ENCODE measurements at regions not wholly inside any gene's neighbourhood (a gene's known extent, or its start where the extent isn't known, plus 50 kb on each side); places are given as distances from the start of the nearest gene placed in this dataset.
A peak's percentile ranks its signal among the peaks of the same experiment; 100 is the strongest.

- DNase-seq: no peak
Observed at GRCh38 chr3:68045976-68046375, 391.6 kb upstream of the SUCLG2 start.

- DNase-seq: no peak
Observed at GRCh38 chr3:68033867-68034266, 379.5 kb upstream of the SUCLG2 start.

- no peak for DNase-seq
Observed at GRCh38 chr3:68032209-68032608, 377.8 kb upstream of the SUCLG2 start.

- no peak for DNase-seq
Observed at GRCh38 chr3:68025189-68025588, 370.8 kb upstream of the SUCLG2 start.

- no peak for DNase-seq
Observed at GRCh38 chr3:68019876-68020275, 365.5 kb upstream of the SUCLG2 start.

GRCh38 chr3:68018275-68018674 lies 363.9 kb upstream of the SUCLG2 start:
- DNase-seq: no peak

- DNase-seq: no peak
Observed at GRCh38 chr3:68017069-68017468, 362.7 kb upstream of the SUCLG2 start.

GRCh38 chr3:68009900-68010299 lies 355.5 kb upstream of the SUCLG2 start:
- no peak for DNase-seq

- peak; percentile 2 for DNase-seq
Observed at GRCh38 chr3:68007621-68008226, 353.3 kb upstream of the SUCLG2 start.

- no peak for DNase-seq
Observed at GRCh38 chr3:68006646-68007045, 352.2 kb upstream of the SUCLG2 start.

GRCh38 chr3:68004091-68004490 lies 349.7 kb upstream of the SUCLG2 start:
- DNase-seq: no peak

GRCh38 chr3:67998281-67998680 lies 343.9 kb upstream of the SUCLG2 start:
- DNase-seq: no peak

- DNase-seq: no peak
Observed at GRCh38 chr3:67995206-67995605, 340.8 kb upstream of the SUCLG2 start.

- no peak for DNase-seq
Observed at GRCh38 chr3:67986706-67987105, 332.3 kb upstream of the SUCLG2 start.

GRCh38 chr3:67983166-67983565 lies 328.8 kb upstream of the SUCLG2 start:
- no peak for DNase-seq

GRCh38 chr3:67981077-67981476 lies 326.7 kb upstream of the SUCLG2 start:
- DNase-seq: no peak

GRCh38 chr3:67979342-67979741 lies 324.9 kb upstream of the SUCLG2 start:
- no peak for DNase-seq

GRCh38 chr3:67977762-67978161 lies 323.4 kb upstream of the SUCLG2 start:
- no peak for DNase-seq

GRCh38 chr3:67976663-67977062 lies 322.3 kb upstream of the SUCLG2 start:
- DNase-seq: no peak

GRCh38 chr3:67964596-67964995 lies 310.2 kb upstream of the SUCLG2 start:
- no peak for DNase-seq

- no peak for DNase-seq
Observed at GRCh38 chr3:67957268-67957667, 302.9 kb upstream of the SUCLG2 start.

- DNase-seq: peak; percentile 41
Observed at GRCh38 chr3:67947808-67948508, 293.5 kb upstream of the SUCLG2 start.

- DNase-seq: no peak
Observed at GRCh38 chr3:67946436-67946835, 292.0 kb upstream of the SUCLG2 start.

GRCh38 chr3:67943546-67943945 lies 289.1 kb upstream of the SUCLG2 start:
- DNase-seq: no peak
